Mononuclear cell (primary cell): ENCODE measurements at regions not wholly inside any gene's neighbourhood (a gene's known extent, or its start where the extent isn't known, plus 50 kb on each side); places are given as distances from the start of the nearest gene placed in this dataset.

ENCODE experiments used
- H3K27me3 ChIP-seq: 2 replicates; pipeline ENCODE4 v1.6.0; 2011; ENCODE audit warnings: low read length, control low read depth; ENCODE audit not compliant: insufficient read depth
- H3K4me1 ChIP-seq: 2 replicates; pipeline ENCODE4 v1.5.1; 2011; ENCODE audit warnings: mild to moderate bottlenecking, low read length, control low read depth; ENCODE audit not compliant: insufficient read depth
- H3K4me3 ChIP-seq: 2 replicates; pipeline ENCODE4 v1.5.1; 2011; ENCODE audit warnings: mild to moderate bottlenecking, low read length, moderate library complexity
- H3K9me3 ChIP-seq: 2 replicates; pipeline ENCODE4 v1.5.1; 2011; ENCODE audit warnings: low read depth, mild to moderate bottlenecking, control low read depth, low read length

GRCh38 chr1:224517171-224517570 lies 82.6 kb upstream of the WDR26 start:
- Histone ChIP-seq H3K4me3 (no peak overlapping the region), H3K4me1 (no peaks in the 10 kb centered on the region), H3K27me3 (no peaks in the 10 kb centered on the region), H3K9me3 (no peaks in the 10 kb centered on the region)

DNA sequence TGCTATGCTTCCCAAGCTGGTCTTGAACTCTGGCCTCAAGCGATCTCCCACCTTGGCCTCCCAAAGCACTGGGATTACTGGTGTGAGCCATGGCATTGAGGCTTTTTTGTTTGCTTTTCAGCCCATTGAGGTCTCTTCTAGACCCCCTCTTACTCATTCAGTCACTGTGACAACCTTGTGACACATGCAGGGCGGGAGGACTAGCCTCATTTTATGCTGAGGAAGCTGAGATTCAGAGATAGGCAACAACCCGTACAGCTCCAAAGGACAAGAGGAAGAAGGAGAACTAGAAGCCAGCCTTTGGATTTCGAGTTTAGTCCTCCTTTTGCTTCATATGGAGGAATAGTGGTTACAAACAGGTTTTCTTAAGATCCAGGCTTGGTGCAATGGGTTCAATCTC lies 83.9 kb upstream of the WDR26 start:
- Histone ChIP-seq H3K4me1 (no peaks in the 10 kb centered on the region), H3K4me3 (no peak overlapping the region), H3K27me3 (no peaks in the 10 kb centered on the region), H3K9me3 (no peaks in the 10 kb centered on the region)

- Histone ChIP-seq H3K9me3 (no peaks in the 10 kb centered on the region), H3K4me1 (no peaks in the 10 kb centered on the region), H3K4me3 (no peak overlapping the region), H3K27me3 (no peaks in the 10 kb centered on the region)
Observed at GRCh38 chr1:224519874-224520273, 85.3 kb upstream of the WDR26 start.

DNA sequence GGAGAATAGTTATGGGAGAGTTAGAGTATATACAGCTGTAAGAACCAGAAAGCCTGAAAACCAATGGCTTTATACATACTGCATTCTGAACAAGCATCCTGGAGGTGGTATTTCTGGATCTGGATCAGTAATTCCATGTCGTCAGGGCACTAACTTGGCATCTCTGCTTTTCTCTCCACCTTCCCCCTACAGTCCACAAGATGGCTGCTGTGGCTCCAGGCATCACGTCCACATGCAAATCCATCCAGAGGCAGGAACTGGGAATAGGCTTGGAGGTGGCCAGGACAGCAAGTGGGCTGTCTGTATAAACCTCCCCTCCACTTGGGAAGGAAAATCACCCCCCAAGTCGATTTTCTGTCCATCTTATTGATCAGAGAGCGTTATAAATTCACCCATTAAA lies 86.2 kb upstream of the WDR26 start:
- H3K27me3 ChIP-seq: no peaks in the 10 kb centered on the region
- no peaks in the 10 kb centered on the region for H3K4me1 ChIP-seq

GRCh38 chr1:224521904-224522734 lies 87.5 kb upstream of the WDR26 start:
- Histone ChIP-seq H3K4me3 (no peak overlapping the region), H3K4me1 (no peaks in the 10 kb centered on the region), H3K27me3 (no peaks in the 10 kb centered on the region), H3K9me3 (no peaks in the 10 kb centered on the region)

More for the DNA sequence above, 86.2 kb upstream of the WDR26 start:
- Histone ChIP-seq H3K9me3 (no peaks in the 10 kb centered on the region), H3K4me3 (no peak overlapping the region)

DNA sequence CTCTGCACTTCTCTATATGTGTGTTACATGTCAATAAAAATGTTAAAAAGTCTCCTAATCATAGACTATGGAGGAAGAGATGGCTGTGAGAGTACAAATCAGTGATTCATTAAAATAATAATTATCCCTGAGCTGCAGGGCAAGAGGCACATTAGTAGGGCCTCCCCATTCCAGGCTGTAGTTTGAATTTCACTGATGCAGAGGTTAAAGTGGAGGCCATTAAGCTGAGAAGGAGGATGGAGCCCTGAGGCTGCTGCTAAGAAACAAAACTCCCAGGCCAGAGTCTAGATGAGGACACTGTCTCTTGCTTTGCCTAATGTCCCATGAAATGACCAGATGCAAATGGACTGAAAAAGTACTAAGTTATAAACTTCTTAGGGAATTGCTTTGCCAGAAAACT lies 89.1 kb upstream of the WDR26 start:
- no peaks in the 10 kb centered on the region for H3K4me1 ChIP-seq
- no peak overlapping the region for H3K4me3 ChIP-seq
- H3K9me3 ChIP-seq: no peaks in the 10 kb centered on the region
- H3K27me3 ChIP-seq: no peaks in the 10 kb centered on the region

DNA sequence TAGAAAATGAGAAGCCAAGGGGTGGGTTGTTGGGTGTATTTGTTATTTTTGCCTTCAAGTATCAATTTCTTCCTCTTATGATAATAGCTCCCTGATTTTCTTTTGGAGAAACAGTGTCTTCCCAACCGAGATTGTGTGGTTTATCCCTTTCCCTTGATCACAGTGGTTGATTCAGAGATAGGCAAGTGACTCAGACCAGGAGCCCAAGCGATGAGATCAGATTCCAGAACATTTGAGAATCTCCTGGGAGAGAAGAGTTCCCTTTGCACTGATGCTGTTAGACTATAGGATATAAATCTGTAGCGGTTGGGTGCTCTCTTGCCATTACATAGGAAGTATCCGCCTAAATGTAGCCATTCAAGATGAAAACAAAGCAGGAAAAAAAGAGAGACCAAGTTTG lies 90.1 kb upstream of the WDR26 start:
- Histone ChIP-seq H3K4me1 (no peaks in the 10 kb centered on the region), H3K4me3 (no peak overlapping the region)

GRCh38 chr1:224525411-224526040 lies 90.6 kb upstream of the CNIH3 start:
- Histone ChIP-seq H3K4me3 (no peak overlapping the region), H3K4me1 (no peaks in the 10 kb centered on the region), H3K9me3 (no peaks in the 10 kb centered on the region), H3K27me3 (no peaks in the 10 kb centered on the region)

More for the DNA sequence above, 90.1 kb upstream of the WDR26 start:
- Histone ChIP-seq H3K9me3 (no peaks in the 10 kb centered on the region), H3K27me3 (no peaks in the 10 kb centered on the region)

- Histone ChIP-seq H3K27me3 (no peaks in the 10 kb centered on the region), H3K9me3 (no peaks in the 10 kb centered on the region), H3K4me3 (no peak overlapping the region), H3K4me1 (no peaks in the 10 kb centered on the region)
Observed at GRCh38 chr1:224526771-224527170, 89.3 kb upstream of the CNIH3 start.

DNA sequence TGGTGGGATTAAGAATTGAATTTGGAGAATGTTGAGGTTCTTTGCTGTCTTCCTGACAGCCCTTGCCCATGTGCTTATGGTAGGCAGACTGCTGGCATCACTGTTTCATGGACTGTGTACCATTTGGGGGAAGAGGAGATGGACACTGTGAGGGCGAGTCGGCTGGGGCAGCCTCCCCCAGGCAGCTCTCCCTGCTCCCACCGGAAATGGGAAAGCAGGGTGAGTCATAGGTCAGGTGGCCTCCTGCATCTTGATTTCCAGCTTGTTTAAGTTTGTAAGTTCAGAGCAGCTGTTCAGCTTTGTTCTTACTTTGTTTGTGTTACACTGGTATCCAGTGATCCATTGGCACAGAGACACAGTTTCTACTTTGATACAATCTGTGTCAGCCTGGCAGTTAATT lies 87.2 kb upstream of the CNIH3 start:
- H3K4me1 ChIP-seq: no peaks in the 10 kb centered on the region
- no peaks in the 10 kb centered on the region for H3K27me3 ChIP-seq
- no peak overlapping the region for H3K4me3 ChIP-seq
- no peaks in the 10 kb centered on the region for H3K9me3 ChIP-seq

GRCh38 chr1:224529844-224530243 lies 86.3 kb upstream of the CNIH3 start:
- H3K4me3 ChIP-seq: no peak overlapping the region
- no peaks in the 10 kb centered on the region for H3K4me1 ChIP-seq
- H3K27me3 ChIP-seq: no peaks in the 10 kb centered on the region
- no peaks in the 10 kb centered on the region for H3K9me3 ChIP-seq

- Histone ChIP-seq H3K4me3 (no peak overlapping the region), H3K4me1 (no peaks in the 10 kb centered on the region), H3K27me3 (no peaks in the 10 kb centered on the region), H3K9me3 (no peaks in the 10 kb centered on the region)
Observed at GRCh38 chr1:224533517-224533916, 82.6 kb upstream of the CNIH3 start.

- Histone ChIP-seq H3K9me3 (no peaks in the 10 kb centered on the region), H3K27me3 (no peaks in the 10 kb centered on the region), H3K4me3 (no peak overlapping the region), H3K4me1 (no peaks in the 10 kb centered on the region)
Observed at GRCh38 chr1:224534731-224535130, 81.4 kb upstream of the CNIH3 start.

DNA sequence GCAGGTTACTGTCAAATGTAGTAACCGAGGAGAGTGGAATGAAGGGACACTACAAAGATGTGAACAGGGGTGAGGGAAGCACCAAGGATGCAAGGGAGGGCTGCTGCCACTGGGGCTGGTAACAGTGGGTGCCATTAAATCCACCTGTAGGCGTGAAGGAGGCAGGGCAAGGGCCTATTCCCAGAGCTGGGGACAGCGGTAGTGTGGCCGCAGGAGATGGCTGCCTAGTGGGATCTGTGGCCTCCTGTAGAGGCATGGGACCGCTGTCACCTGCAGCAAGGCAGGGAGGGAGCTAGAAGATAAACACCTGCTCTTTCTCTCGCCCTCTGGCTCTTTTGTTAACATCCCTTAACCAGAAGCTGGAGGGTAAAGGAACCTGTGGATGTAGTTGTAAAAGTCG lies 80.5 kb upstream of the CNIH3 start:
- Histone ChIP-seq H3K27me3 (no peaks in the 10 kb centered on the region), H3K4me3 (no peak overlapping the region), H3K9me3 (no peaks in the 10 kb centered on the region), H3K4me1 (peaks cover 5% of the 10 kb centered on the region)

GRCh38 chr1:224539971-224540370 lies 76.1 kb upstream of the CNIH3 start:
- Histone ChIP-seq H3K4me1 (peaks cover 21% of the 10 kb centered on the region), H3K4me3 (no peak overlapping the region), H3K27me3 (no peaks in the 10 kb centered on the region), H3K9me3 (no peaks in the 10 kb centered on the region)

DNA sequence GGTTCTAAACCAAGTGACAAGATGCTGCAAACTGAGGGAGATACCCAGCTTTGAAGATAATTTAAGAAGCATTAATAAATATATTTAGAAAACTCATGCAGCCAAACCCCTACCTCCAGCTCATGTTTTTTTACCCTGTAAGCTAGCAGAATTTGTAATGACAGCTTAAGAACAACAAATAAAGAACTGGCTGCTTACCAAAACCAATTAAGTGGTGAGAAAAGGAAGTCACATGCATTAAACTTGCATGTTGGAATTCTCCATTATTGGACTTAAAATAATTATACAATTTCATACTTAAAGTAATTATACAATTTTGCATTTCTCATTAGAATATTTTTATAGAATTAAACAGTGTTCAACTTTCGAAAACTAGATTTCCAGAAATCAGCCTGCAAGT lies 75.6 kb upstream of the CNIH3 start:
- peaks cover 21% of the 10 kb centered on the region for H3K4me1 ChIP-seq
- no peaks in the 10 kb centered on the region for H3K9me3 ChIP-seq
- no peak overlapping the region for H3K4me3 ChIP-seq
- H3K27me3 ChIP-seq: no peaks in the 10 kb centered on the region
